ENCODE measurements at regions not wholly inside any gene's neighbourhood (a gene's known extent, or its start where the extent isn't known, plus 50 kb on each side); places are given as distances from the start of the nearest gene placed in this dataset.

DNA sequence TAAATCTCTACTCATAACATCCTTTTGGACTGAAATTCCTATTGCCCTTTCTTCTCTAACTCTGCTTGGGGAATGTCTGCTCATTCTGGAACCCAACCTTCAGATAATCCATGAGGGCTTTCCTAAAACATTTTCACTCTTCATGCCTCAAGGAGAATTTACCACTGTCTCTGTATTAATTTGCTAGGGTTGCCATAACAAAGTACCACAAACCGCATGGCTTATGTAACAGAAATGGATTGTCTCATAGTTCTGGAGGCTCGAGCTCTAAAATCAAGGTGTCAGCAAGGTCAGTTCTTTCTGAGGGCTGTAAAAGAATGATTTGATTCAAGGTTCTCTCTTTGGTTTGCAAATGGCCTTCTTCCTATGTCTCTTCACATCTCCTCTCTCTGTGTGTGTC lies 209.7 kb downstream of the LACC1 start:
- CTCF ChIA-PET: no interaction called here
- no peak for DNase-seq
- no peak for TF ChIP-seq CTCF (IDR thresholded peaks at IDR 0.05; ENCODE audit: insufficient read depth in 1 of 2, low read depth in 1 of 2, low read length in 1 of 2, severe bottlenecking in 1 of 2, unreplicated experiment in 1 of 2)
- no peak overlapping the region for H3K4me3 ChIP-seq (ENCODE audit: low read depth, low read length)
- no TSS peak for BruUV-seq (replicated peaks)
- Mint-ChIP-seq H3K9me3 (ENCODE audit: unreplicated experiment) (peaks cover 12% of the 10 kb centered on the region), H3K4me3 (ENCODE audit: unreplicated experiment) (no peak overlapping the region), H3K4me1 (ENCODE audit: low read depth, unreplicated experiment) (no peaks in the 10 kb centered on the region), H3K36me3 (ENCODE audit: insufficient read depth, unreplicated experiment) (no peaks in the 10 kb centered on the region), H3K27ac (ENCODE audit: unreplicated experiment) (no peak overlapping the region), H3K27me3 (ENCODE audit: insufficient read depth, unreplicated experiment) (no peaks in the 10 kb centered on the region)
- POLR2A ChIA-PET: no interaction called here
- intact Hi-C loops (cut with micrococcal nuclease; ENCODE audit: unreplicated experiment): no loop called here
- H3K9me3 ChIP-seq: no peaks in the 10 kb centered on the region
- H3K36me3 ChIP-seq (ENCODE audit: control insufficient read depth, insufficient read depth, low read length): no peaks in the 10 kb centered on the region
- no peaks in the 10 kb centered on the region for H3K4me1 ChIP-seq
- H3K27me3 ChIP-seq (replicated peaks; ENCODE audit: control insufficient read depth, insufficient read depth, low read length): no peaks in the 10 kb centered on the region

DNA sequence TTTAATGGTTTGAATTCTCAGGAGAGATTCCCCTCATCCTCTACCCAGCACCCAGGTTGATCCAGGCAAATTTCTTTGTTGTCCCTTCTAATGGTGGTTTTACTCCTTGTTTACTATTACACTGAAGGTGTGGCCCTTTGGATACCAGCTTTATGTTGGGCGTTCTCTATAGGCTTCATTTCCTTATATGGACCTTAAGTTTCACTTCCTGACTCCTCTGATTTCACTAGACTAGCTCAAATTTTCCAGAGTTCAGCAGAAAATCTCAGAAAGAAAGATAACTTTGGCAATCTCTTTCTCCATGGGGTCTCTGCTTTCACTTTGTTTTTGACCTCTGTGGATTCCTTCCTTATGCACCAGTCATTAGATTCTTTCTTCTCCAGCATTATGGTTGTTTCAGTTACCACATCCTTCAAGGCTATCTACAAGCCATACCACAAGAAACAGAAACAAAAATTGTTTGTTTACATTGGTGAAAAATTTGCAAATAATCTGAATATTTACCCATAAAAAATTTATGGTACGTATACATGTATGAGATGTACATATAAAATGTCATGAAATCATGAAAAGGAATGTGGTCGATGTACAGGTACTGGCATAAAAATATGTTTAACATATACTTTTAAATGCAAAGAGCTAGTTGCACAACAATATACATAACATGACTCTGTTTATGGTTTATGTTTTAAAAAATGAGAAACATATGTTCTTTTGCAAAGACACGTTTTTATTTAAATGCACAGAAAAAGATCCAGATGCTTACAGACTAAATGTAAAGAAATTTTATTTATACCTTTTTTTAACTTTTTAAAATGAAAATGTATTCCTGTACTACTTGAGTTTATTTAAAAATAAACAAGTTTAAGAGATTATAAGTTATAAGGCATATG lies 212.6 kb downstream of the LACC1 start:
- H3K9me3 ChIP-seq: no peaks in the 10 kb centered on the region
- intact Hi-C loops (cut with micrococcal nuclease; ENCODE audit: unreplicated experiment): no loop called here
- CTCF ChIA-PET: no interaction called here
- no peaks in the 10 kb centered on the region for H3K36me3 Mint-ChIP-seq (ENCODE audit: insufficient read depth, unreplicated experiment)
- no peaks in the 10 kb centered on the region for H3K27me3 ChIP-seq (replicated peaks; ENCODE audit: control insufficient read depth, insufficient read depth, low read length)
- H3K9me3 Mint-ChIP-seq (ENCODE audit: unreplicated experiment): peaks cover 12% of the 10 kb centered on the region
- no peak for TF ChIP-seq CTCF (IDR thresholded peaks at IDR 0.05; ENCODE audit: insufficient read depth in 1 of 2, low read depth in 1 of 2, low read length in 1 of 2, severe bottlenecking in 1 of 2, unreplicated experiment in 1 of 2)
- H3K4me1 ChIP-seq: no peaks in the 10 kb centered on the region
- no TSS peak for BruUV-seq (replicated peaks)
- H3K4me3 Mint-ChIP-seq (ENCODE audit: unreplicated experiment): no peak overlapping the region
- H3K36me3 ChIP-seq (ENCODE audit: control insufficient read depth, insufficient read depth, low read length): no peaks in the 10 kb centered on the region
- H3K4me1 Mint-ChIP-seq (ENCODE audit: low read depth, unreplicated experiment): no peaks in the 10 kb centered on the region
- POLR2A ChIA-PET: no interaction called here
- no peaks in the 10 kb centered on the region for H3K27me3 Mint-ChIP-seq (ENCODE audit: insufficient read depth, unreplicated experiment)
- H3K4me3 ChIP-seq (ENCODE audit: low read depth, low read length): no peak overlapping the region
- no peak overlapping the region for H3K27ac Mint-ChIP-seq (ENCODE audit: unreplicated experiment)
- DNase-seq: no peak

DNA sequence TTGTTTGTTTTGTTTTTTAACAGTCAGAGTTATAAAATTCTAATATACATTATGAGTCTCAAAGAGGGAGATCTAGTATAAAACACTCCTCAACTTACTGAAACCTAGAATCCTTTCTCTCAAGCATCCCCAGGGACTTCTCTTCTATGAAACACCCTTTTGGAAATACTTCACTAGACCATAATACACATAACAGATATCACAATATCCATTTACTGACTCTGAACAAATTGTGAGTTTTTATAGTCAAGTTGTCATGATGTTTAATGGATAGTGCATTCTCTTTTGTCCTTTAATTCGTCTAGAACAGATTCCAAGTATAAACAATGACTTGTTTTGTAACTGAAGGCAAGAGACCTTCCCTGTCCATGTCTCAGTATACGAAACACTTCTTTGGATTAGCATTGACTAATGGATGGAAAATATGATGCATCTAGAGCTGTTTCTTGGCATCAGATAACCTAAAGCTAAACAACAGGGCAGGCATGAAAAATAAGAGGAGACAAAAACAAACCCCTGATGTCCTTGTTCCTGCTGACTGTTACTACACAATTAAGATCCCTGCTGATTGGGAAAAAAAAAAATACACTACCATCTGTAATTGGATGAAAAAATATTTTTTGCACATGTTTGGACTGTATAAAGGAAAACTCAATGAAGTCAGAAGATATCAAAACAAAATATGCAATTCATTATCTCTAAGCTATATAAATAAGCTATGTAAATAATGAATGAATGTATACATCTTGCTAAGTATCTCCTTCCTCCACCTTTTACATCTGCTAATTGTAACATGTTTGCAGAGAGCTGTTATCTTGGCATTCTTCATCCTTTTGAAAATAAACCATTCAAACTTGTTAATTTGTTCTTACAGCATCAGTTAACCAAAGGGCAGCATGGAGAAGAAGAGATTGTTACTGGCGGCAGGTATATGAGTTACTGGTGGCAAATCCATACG lies 214.2 kb downstream of the LACC1 start:
- no peaks in the 10 kb centered on the region for H3K36me3 ChIP-seq (ENCODE audit: control insufficient read depth, insufficient read depth, low read length)
- TF ChIP-seq CTCF (IDR thresholded peaks at IDR 0.05; ENCODE audit: insufficient read depth in 1 of 2, low read depth in 1 of 2, low read length in 1 of 2, severe bottlenecking in 1 of 2, unreplicated experiment in 1 of 2): no peak

More for the DNA sequence above, 214.2 kb downstream of the LACC1 start:
- H3K27me3 Mint-ChIP-seq (ENCODE audit: insufficient read depth, unreplicated experiment): no peaks in the 10 kb centered on the region
- CTCF ChIA-PET: no interaction called here
- no peaks in the 10 kb centered on the region for H3K27me3 ChIP-seq (replicated peaks; ENCODE audit: control insufficient read depth, insufficient read depth, low read length)
- intact Hi-C loops (cut with micrococcal nuclease; ENCODE audit: unreplicated experiment): no loop called here
- H3K4me3 Mint-ChIP-seq (ENCODE audit: unreplicated experiment): no peak overlapping the region
- no peaks in the 10 kb centered on the region for H3K4me1 ChIP-seq
- H3K27ac Mint-ChIP-seq (ENCODE audit: unreplicated experiment): no peak overlapping the region
- no TSS peak for BruUV-seq (replicated peaks)
- no peak for DNase-seq
- peaks cover 12% of the 10 kb centered on the region for H3K9me3 Mint-ChIP-seq (ENCODE audit: unreplicated experiment)
- H3K4me1 Mint-ChIP-seq (ENCODE audit: low read depth, unreplicated experiment): no peaks in the 10 kb centered on the region
- POLR2A ChIA-PET: interaction anchor here (0.6 to 0.7 kb wide), 2 partner anchors 341 to 343 kb away, joined by 3 to 4 read pairs; no protein-coding TSS in a partner anchor
- H3K36me3 Mint-ChIP-seq (ENCODE audit: insufficient read depth, unreplicated experiment): no peaks in the 10 kb centered on the region
- H3K4me3 ChIP-seq (ENCODE audit: low read depth, low read length): no peak overlapping the region
- no peaks in the 10 kb centered on the region for H3K9me3 ChIP-seq

Data from Caco-2 (cell line).